Dermis blood vessel endothelial cell (primary cell): ENCODE measurements at regions not wholly inside any gene's neighbourhood (a gene's known extent, or its start where the extent isn't known, plus 50 kb on each side); places are given as distances from the start of the nearest gene placed in this dataset.

Experiments used
- DNase-seq: peaks from one replicate; pipeline ENCODE4 v3.0.0; 2010

- DNase-seq: peak; percentile 92
Observed at GRCh38 chr14:71720978-71721624, 211.1 kb upstream of the RGS6 start.

GRCh38 chr14:71721791-71722190 lies 210.4 kb upstream of the RGS6 start:
- DNase-seq: no peak

DNA sequence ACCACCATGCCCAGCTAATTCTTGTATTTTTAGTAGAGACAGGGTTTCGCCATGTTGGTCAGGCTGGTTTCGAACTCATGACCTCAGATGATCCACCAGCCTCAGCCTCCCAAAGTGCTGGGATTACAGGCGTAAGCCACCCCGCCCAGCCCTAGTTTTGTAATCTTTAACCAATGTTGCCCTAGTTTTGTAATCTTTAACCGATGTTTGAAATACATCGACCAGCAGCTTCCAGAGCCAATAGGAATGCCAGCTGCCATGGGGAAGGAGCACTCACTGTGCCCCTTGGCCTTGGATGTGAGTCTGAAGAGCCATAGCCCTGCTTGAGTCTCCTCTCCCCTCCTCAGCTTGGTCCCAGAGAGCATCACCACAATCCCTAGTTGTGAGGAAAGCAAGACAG lies 209.3 kb upstream of the RGS6 start:
- no peak for DNase-seq

DNA sequence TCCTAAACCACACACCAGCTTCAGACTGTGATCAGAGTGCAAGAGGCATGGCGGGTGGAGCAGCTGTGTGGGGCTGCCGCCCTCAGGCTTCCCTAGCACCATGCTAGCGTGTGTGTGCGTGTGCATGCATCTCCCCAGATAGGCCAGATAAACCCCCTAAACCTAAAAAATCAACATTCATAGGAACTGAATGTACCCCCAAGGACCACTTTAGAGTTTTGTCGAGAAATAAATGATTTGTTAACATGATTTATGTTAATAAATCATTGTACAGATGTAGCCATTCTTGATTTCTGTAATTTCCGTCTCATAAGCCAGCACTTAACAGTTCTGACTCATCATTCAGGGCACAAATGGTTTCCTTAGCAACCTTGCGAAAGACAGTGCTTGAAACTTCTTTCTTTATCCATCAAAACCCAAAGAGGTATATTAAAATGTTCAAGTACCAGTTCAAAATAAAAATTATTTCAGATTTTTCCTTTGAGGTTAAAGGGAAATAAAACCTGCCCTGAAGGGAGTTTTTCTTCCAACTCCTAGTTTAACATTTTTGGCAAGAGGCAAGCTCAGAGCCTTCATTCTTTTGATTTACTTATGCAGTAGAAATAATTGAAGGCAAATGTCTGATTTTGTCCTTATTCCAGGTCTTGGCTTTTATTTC lies 206.2 kb upstream of the RGS6 start:
- peak; percentile 58 for DNase-seq

DNA sequence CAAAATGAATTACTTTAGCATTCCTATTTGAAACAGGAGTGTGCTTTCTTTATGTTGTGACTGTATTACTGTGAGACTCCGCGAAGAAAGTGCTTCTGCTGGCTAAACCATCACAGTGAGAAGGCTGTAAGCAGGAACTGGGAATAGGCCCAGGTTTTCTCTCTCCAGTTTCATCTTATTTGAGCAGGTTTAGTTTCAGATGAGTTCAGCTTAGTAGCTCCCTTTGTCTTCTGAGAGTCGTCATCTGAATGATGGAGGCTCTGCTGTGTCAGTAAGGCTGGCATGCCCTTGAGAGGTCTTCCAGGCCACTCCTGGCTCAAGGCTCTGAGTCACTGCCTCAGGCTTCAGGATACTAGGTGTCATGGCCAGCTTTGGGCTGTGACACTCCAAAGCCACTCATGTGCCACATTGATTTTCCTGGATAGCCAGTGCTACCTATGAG lies 205.6 kb upstream of the RGS6 start:
- no peak for DNase-seq

DNA sequence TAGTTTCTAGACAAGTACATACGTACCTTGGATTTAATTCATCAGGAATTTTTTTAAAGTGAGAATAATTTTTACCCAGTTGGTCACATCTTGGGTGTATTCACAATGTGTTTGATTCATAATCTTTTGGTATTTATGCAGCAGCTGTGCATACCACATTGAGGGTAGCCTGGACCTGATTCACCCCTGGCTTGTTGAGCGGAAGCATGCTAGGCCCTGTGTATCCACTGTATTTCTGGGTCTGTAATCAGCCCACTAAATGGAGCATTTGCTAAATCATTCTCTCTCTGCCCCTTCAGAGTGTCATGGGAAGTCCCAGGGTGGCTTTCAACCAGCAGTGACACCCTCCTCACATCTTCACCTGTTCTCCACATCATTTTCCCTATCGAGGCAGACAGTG lies 203.8 kb upstream of the RGS6 start:
- no peak for DNase-seq

GRCh38 chr14:71729596-71729995 lies 202.6 kb upstream of the RGS6 start:
- DNase-seq: no peak

- no peak for DNase-seq
Observed at GRCh38 chr14:71730471-71730870, 201.8 kb upstream of the RGS6 start.

DNA sequence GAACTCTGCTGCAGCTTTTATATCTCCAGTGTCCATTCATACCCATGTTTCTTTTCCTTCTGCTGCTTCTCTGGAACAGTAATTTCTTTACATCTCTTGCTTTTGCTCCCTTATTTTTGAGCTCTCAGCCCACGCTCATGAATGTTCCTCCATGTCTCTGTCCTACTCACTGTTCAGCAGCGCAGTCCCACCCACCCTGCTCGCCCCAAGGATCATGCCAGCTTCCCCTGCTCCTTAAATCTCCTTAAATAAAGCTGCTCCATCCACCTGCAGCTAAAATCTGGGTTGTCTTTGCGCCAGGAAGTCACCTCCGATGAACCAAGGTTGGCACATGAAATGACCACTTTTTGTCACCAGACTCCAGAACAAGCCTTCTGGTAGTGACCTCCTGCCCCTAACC lies 201.1 kb upstream of the RGS6 start:
- DNase-seq: no peak

DNA sequence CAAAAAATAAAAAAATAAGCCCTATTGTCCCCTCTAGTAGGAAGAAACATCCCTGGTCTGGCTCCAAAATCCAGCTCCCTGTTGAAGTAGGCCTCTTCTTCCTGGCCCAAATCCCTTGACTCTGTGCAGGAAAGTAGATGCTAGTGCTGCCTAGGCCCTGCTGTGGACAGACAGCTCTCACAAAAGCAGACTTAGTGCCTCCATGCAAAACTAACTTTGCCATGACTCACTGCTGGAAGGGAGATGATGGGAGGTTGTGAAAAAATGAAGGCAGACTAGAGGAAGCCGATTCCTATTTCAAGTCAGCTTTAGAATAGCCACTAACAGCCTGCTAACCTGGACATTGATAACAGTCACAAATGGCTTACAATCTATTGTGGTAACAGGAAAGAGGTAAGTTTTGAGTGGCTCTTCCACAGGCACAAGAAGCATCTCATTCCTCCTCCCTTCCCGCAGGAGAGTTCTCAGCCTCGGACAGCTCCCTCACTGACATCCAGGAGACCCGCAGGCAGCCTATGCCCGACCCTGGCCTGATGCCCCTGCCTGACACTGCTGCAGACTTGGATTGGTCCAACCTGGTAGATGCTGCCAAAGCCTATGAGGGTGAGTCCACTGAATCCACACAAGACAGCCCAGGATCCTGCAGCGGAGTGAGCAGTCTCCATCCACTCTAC lies 198.9 kb upstream of the RGS6 start:
- DNase-seq: no peak

DNA sequence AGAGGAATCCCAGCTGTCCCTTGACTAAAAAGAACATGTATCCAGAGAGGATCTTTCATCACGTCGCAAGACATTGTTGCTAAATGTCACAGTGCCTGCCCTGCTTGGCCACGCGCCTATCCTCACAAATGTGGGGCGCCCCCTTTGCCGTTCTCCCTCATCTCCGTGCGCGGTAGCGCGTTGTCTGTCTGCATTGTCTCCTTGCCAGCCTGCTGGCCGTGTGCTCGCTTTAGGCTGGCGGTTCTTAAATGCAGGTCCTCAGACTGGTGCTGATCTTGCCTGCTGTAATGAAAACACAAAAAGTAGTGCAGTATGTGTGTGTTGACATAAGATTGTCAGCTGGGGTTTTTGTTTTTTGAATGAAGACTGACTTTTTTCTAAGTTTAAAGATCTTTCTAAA lies 198.2 kb upstream of the RGS6 start:
- DNase-seq: no peak

GRCh38 chr14:71734885-71735284 lies 197.3 kb upstream of the RGS6 start:
- DNase-seq: no peak

DNA sequence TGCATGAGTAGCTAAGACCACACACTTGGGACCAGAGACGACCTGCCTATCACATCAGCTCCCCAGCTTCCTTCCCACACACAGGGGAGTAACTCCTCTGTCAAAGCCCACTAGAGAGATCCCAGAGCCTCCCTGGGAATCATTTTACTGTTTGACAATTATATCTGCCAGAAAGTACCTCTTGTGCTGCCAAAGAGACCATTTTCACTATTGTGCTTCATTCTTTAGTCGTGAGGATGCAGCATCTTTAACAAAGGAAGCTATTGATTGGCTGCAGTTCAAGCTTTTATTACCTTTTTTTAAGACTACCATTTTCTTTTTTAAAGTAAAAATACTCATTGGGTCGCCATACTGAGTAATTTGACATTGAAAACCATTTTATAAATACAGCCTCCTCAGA lies 194.5 kb upstream of the RGS6 start:
- DNase-seq: no peak

DNA sequence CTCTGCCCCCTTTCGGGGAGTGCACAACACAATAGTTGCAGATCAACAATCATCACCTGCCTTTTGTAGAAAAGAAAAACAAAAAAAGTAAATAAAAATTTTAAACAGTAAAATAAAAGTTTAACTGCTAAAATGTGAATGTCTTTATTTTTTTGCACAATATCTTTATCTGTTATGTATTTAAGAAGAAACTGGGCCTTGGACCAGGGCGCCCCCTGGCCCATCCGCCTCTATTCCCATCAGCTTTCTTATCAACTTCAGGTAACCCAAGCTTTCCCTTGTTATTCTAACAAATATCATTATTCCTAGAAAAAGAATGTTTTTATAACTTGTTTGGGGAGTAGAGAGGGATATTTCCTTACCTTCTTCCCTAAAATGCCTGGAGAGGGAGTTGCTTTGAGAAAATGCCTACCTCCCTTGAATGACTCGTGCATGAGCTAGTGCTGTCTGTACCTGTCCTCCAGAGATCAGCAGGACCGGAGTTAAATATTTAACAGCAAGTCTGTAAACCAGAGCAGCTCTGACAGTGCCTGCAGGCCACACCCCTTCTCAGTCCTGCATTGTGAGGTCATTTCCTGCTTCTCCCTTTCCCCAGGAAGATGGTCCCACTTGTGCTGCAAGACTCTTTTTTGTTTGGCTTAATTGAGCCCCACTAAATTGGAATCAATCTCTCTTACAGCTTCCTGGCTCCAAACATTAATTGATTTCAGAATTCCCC lies 192.8 kb upstream of the RGS6 start:
- DNase-seq: peak; percentile 56

- DNase-seq: no peak
Observed at GRCh38 chr14:71741241-71741640, 191.0 kb upstream of the RGS6 start.

DNA sequence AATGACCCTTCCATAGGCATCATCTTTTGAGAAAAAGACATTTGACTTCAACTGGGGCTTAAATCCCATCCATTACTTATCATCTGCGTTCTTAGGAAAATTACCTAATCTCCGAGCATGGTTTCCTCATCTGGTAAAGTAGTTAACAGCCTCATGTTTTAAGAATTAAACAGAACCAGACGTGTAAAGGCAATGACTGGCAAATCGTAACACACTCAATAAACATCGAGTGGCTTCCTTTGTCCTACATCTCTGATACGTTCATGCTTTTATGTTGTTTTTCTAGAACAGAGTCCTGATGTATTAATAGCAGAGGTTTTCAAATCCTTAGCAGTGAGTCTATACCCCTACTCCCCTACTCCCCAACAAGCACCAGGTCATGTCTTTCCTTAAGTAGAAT lies 189.7 kb upstream of the RGS6 start:
- DNase-seq: no peak

DNA sequence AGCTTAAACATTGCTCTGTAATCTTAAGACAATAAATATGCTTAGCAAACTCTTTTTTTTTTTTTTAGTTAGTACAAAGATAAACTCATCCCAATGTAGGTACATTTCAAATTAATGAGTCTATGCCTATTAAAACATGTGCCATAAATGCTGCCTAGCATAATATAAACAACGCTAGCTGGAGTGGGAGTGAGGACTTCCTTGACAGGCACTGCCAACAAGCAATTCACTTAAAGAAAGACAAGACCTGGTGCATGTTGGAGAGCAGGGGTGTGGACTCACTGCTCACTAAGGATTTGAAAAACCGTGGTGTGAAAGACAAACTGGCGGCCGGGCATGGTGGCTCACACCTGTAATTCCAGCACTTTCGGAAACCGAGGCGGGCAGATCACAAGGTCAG lies 187.2 kb upstream of the RGS6 start:
- no peak for DNase-seq

- no peak for DNase-seq
Observed at GRCh38 chr14:71748196-71748595, 184.0 kb upstream of the RGS6 start.

DNA sequence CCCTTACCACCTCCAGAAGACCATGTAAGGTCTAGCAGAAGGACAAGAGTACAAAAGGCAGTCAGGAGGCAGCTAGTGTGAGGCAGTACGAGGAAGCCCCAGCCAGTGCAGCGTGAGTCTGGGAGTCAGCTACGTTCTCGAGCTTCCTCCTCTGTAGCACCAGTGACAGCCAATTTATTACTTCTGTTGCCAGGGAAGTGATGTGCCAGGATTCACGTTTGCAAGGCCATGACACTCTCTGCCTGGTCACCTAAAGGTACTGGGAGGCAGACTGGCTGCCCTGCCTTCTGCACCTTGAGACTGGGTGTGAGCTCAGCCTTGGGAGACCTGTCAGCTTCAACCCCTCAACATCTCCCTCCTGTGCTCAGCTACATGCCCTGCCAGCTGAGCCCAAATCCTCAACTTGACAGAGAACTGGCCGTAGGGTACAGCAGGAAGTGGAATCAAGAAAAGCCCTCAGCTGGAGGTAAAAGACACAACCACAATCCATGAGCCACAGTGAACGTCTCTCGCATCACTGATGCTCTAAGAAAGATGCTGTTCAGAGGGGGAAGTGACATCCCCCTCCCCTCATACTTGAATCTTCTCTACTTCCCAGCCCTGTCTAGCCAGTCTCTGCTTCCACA lies 182.5 kb upstream of the RGS6 start:
- DNase-seq: no peak

DNA sequence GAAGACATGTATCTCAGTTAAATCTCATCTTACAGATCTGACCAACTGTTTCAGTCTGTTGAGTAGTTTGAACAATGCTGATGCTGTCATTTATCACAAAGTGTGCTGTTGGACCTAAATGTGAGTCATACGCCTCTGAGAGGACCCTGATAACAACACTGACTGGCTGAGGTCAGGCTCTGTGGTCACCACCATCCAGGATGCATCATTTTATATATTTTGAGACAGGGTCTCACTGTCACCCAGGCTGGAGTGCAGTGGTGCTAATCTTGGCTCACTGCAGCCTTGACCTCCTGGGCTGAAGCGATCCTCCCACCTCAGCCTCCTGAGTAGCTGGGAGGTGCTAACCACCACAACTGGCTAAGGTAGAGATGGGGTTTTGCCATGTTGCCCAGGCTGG lies 181.0 kb upstream of the RGS6 start:
- DNase-seq: no peak

GRCh38 chr14:71752111-71752738 lies 180.0 kb upstream of the RGS6 start:
- no peak for DNase-seq

- peak; percentile 92 for DNase-seq
Observed at GRCh38 chr14:71753126-71753830, 179.0 kb upstream of the RGS6 start.
